ENCODE measurements at regions not wholly inside any gene's neighbourhood (a gene's known extent, or its start where the extent isn't known, plus 50 kb on each side); places are given as distances from the start of the nearest gene placed in this dataset.
A peak's percentile ranks its signal among the peaks of the same experiment; 100 is the strongest.

GRCh38 chr10:25707572-25707971 lies 226.5 kb upstream of the MYO3A start:
- H3K9me3 Mint-ChIP-seq (ENCODE audit: unreplicated experiment), result no peaks in the 10 kb centered on the region

DNA sequence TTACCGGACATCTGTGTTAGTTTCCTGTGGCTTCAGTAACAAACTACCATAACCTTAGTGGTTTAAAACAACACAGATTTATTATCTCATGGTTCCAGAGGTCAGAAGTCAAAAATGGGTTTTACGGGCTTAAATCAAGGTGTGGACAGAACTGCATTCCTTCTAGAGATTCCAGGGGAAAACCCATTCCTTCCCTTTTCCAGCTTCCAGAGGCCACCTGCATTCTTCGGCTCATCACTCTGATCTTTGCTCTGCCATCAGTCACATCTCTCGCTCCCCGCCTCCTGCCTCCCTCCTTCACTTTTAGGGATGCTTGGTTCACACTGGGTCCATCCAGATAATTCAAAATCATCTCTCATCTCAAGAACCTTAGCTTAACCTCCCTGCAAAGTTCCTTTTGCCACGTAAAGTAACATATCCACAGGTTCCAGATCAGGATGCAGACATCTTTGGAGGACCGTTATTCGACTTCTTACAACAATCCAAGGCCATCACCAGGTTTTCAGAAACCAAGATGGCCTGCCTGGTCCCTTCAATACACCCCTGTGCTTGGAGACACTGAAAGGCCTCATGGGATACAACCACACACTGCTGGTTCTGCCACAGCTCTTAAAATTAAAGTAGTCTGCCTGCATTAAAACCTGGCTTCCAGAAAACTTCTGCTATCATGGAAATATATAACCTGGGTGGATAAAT lies 225.9 kb upstream of the MYO3A start:
- no peaks in the 10 kb centered on the region for H3K4me1 Mint-ChIP-seq (ENCODE audit: low read depth, unreplicated experiment)
- no peak overlapping the region for H3K4me3 Mint-ChIP-seq (ENCODE audit: unreplicated experiment)
- H3K9me3 Mint-ChIP-seq (ENCODE audit: unreplicated experiment), result no peaks in the 10 kb centered on the region
- H3K27ac Mint-ChIP-seq (ENCODE audit: unreplicated experiment), result no peak overlapping the region
- no peaks in the 10 kb centered on the region for H3K36me3 Mint-ChIP-seq (ENCODE audit: unreplicated experiment)
- TF ChIP-seq, protein P1, sequence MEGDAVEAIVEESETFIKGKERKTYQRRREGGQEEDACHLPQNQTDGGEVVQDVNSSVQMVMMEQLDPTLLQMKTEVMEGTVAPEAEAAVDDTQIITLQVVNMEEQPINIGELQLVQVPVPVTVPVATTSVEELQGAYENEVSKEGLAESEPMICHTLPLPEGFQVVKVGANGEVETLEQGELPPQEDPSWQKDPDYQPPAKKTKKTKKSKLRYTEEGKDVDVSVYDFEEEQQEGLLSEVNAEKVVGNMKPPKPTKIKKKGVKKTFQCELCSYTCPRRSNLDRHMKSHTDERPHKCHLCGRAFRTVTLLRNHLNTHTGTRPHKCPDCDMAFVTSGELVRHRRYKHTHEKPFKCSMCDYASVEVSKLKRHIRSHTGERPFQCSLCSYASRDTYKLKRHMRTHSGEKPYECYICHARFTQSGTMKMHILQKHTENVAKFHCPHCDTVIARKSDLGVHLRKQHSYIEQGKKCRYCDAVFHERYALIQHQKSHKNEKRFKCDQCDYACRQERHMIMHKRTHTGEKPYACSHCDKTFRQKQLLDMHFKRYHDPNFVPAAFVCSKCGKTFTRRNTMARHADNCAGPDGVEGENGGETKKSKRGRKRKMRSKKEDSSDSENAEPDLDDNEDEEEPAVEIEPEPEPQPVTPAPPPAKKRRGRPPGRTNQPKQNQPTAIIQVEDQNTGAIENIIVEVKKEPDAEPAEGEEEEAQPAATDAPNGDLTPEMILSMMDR (IDR thresholded peaks at IDR 0.05; ENCODE audit: partially characterized antibody, unreplicated experiment), result no peak
- DNase-seq, result no peak
- H3K27me3 Mint-ChIP-seq (ENCODE audit: unreplicated experiment), result peaks cover 6% of the 10 kb centered on the region

More at GRCh38 chr10:25707572-25707971, 226.5 kb upstream of the MYO3A start:
- H3K4me3 Mint-ChIP-seq (ENCODE audit: unreplicated experiment), result no peak overlapping the region
- TF ChIP-seq, protein P1 (IDR thresholded peaks at IDR 0.05; ENCODE audit: partially characterized antibody, unreplicated experiment), result no peak
- H3K27me3 Mint-ChIP-seq (ENCODE audit: unreplicated experiment), result peaks cover 6% of the 10 kb centered on the region
- no peaks in the 10 kb centered on the region for H3K36me3 Mint-ChIP-seq (ENCODE audit: unreplicated experiment)
- no peak overlapping the region for H3K27ac Mint-ChIP-seq (ENCODE audit: unreplicated experiment)
- no peaks in the 10 kb centered on the region for H3K4me1 Mint-ChIP-seq (ENCODE audit: low read depth, unreplicated experiment)
- no peak for DNase-seq

DNA sequence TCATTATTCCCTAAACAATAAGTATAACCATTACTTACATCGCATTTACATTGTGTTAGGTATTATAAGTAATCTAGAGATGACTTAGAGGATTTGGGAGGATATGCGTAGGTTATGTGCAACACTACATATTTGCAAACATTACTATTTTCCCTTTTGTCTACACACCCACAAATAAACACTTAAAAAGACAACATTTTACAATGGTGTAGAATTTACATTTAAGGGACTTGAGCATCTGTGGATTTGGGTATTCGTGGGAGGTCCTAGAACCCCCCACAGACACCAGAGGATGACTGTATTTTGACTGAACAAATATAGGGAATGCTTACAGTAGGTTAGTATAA lies 220.2 kb upstream of the MYO3A start:
- Mint-ChIP-seq H3K36me3 (ENCODE audit: unreplicated experiment) (peaks cover 6% of the 10 kb centered on the region), H3K9me3 (ENCODE audit: unreplicated experiment) (peaks cover 5% of the 10 kb centered on the region), H3K27ac (ENCODE audit: unreplicated experiment) (no peak overlapping the region), H3K4me3 (ENCODE audit: unreplicated experiment) (no peak overlapping the region), H3K27me3 (ENCODE audit: unreplicated experiment) (peaks cover 5% of the 10 kb centered on the region), H3K4me1 (ENCODE audit: low read depth, unreplicated experiment) (no peaks in the 10 kb centered on the region)
- TF ChIP-seq, protein P1 (IDR thresholded peaks at IDR 0.05; ENCODE audit: partially characterized antibody, unreplicated experiment), result no peak
- no peak for DNase-seq

GRCh38 chr10:25724241-25724640 lies 209.8 kb upstream of the MYO3A start:
- Mint-ChIP-seq H3K27ac (ENCODE audit: unreplicated experiment) (no peak overlapping the region), H3K36me3 (ENCODE audit: unreplicated experiment) (no peaks in the 10 kb centered on the region), H3K27me3 (ENCODE audit: unreplicated experiment) (no peaks in the 10 kb centered on the region), H3K4me1 (ENCODE audit: low read depth, unreplicated experiment) (no peaks in the 10 kb centered on the region), H3K4me3 (ENCODE audit: unreplicated experiment) (no peak overlapping the region), H3K9me3 (ENCODE audit: unreplicated experiment) (peaks cover 2% of the 10 kb centered on the region)
- no peak for DNase-seq
- TF ChIP-seq, protein P1 (IDR thresholded peaks at IDR 0.05; ENCODE audit: partially characterized antibody, unreplicated experiment), result no peak

DNA sequence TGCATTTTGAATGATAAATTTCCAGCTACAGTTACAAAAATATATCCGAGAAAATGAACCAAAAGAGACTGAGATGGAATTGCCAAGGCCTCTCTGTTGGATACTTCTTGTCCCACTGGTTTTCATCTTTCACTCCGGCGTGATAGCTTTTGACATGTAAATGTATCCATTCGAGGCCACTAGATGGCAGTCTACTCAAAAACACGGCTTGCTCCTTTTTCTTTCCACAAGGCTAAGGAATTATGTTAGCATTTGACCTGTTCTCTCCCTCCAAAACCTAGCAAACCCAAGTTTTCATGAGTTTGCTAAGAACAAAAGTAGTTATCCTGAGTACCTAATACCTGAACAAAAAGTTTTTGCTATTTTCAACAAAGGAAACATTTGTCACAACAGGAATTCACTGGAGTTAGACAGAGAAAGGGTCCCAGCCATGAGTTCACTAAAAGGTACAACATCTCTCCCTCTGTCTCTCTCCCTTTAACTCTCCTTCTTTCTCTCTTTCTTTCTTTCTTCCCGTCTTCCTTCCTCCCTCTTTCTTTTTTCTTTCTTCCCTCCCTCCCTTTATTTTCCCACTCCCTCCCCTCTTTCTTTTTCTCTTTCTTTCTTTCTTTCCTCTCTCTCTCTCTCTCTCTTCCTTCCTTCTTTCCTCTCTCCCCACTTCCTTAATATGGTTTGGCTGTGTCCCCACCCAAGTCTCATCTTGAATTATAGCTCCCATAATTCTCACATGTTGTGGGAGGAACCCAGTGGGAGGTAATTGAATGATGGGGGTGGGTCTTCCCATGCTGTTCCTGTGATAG lies 207.9 kb upstream of the MYO3A start:
- Mint-ChIP-seq H3K36me3 (ENCODE audit: unreplicated experiment) (no peaks in the 10 kb centered on the region), H3K27me3 (ENCODE audit: unreplicated experiment) (no peaks in the 10 kb centered on the region), H3K27ac (ENCODE audit: unreplicated experiment) (no peak overlapping the region), H3K9me3 (ENCODE audit: unreplicated experiment) (peaks cover 2% of the 10 kb centered on the region), H3K4me1 (ENCODE audit: low read depth, unreplicated experiment) (no peaks in the 10 kb centered on the region), H3K4me3 (ENCODE audit: unreplicated experiment) (no peak overlapping the region)
- TF ChIP-seq, protein P1 (IDR thresholded peaks at IDR 0.05; ENCODE audit: partially characterized antibody, unreplicated experiment), result peak; percentile 80
- no peak for DNase-seq

Data from glutamatergic neuron (in vitro differentiated cells).